Neural crest cell (in vitro differentiated cells): ENCODE measurements at regions not wholly inside any gene's neighbourhood (a gene's known extent, or its start where the extent isn't known, plus 50 kb on each side); places are given as distances from the start of the nearest gene placed in this dataset.

Source experiments
- DNase-seq: peaks from one replicate; pipeline ENCODE4 v3.0.0; 2021; ENCODE audit warnings: low read depth, mixed read lengths, low spot score
- H3K27ac Mint-ChIP-seq: one replicate; pipeline ENCODE4 v1.8.0; 2021; ENCODE audit warnings: mild to moderate bottlenecking, mixed read lengths; ENCODE audit not compliant: unreplicated experiment
- H3K27me3 Mint-ChIP-seq: 2 replicates; pipeline ENCODE4 v1.8.0; 2021; ENCODE audit warnings: low read depth, mild to moderate bottlenecking, mixed read lengths
- H3K36me3 Mint-ChIP-seq: 2 replicates; pipeline ENCODE4 v1.8.0; 2021; ENCODE audit warnings: low read depth, mild to moderate bottlenecking, mixed read lengths
- H3K4me1 Mint-ChIP-seq: 2 replicates; pipeline ENCODE4 v1.8.0; 2021; ENCODE audit warnings: mixed read lengths
- H3K4me3 Mint-ChIP-seq: one replicate; pipeline ENCODE4 v1.8.0; 2021; ENCODE audit warnings: mild to moderate bottlenecking, mixed read lengths
- H3K9me3 Mint-ChIP-seq: 2 replicates; pipeline ENCODE4 v1.8.0; 2021; ENCODE audit warnings: mixed read lengths
- TF ChIP-seq, protein P1 (sequence below): fragments of 200-600 bp; sonication (generic); conservative IDR thresholded peaks from 2 replicates; pipeline ENCODE4 v1.5.0; 2021; ENCODE audit warnings: antibody characterized with exemption, mild to moderate bottlenecking

DNA sequence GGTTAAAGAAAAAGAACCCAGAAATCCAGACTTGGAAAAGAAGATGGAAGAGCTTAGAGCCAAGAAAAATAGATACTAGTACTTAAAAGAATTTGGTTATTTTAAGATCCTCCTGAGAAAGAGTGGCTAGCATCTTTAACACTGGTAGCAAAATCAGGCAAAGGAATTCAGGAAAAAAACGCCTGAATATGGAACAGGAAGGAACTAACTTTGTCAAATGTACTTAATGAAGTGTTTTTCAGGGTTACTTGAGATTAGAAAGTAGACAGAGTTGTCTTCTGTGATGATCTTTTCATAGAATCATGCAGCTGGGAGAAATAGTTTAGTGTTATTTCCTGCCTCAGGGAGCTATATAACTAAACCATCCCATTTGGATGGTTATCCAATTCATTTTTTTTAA is 50.8 kb upstream of the SASH1 start:
- TF ChIP-seq, protein P1, sequence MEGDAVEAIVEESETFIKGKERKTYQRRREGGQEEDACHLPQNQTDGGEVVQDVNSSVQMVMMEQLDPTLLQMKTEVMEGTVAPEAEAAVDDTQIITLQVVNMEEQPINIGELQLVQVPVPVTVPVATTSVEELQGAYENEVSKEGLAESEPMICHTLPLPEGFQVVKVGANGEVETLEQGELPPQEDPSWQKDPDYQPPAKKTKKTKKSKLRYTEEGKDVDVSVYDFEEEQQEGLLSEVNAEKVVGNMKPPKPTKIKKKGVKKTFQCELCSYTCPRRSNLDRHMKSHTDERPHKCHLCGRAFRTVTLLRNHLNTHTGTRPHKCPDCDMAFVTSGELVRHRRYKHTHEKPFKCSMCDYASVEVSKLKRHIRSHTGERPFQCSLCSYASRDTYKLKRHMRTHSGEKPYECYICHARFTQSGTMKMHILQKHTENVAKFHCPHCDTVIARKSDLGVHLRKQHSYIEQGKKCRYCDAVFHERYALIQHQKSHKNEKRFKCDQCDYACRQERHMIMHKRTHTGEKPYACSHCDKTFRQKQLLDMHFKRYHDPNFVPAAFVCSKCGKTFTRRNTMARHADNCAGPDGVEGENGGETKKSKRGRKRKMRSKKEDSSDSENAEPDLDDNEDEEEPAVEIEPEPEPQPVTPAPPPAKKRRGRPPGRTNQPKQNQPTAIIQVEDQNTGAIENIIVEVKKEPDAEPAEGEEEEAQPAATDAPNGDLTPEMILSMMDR, result no peak
- H3K4me1 Mint-ChIP-seq, result peaks cover 42% of the 10 kb centered on the region
- DNase-seq, result no peak
- no peaks in the 10 kb centered on the region for H3K36me3 Mint-ChIP-seq
- no peaks in the 10 kb centered on the region for H3K9me3 Mint-ChIP-seq
- no peak overlapping the region for H3K4me3 Mint-ChIP-seq
- no peaks in the 10 kb centered on the region for H3K27me3 Mint-ChIP-seq
- no peak overlapping the region for H3K27ac Mint-ChIP-seq
